LNCaP clone FGC (cell line): ENCODE measurements at regions not wholly inside any gene's neighbourhood (a gene's known extent, or its start where the extent isn't known, plus 50 kb on each side); places are given as distances from the start of the nearest gene placed in this dataset.

Source experiments
- DNase-seq: peaks from one replicate; pipeline ENCODE4 v3.0.0-alpha.2; 2011; ENCODE audit warnings: low read depth
- H3K4me3 ChIP-seq: 2 replicates; pipeline ENCODE4 v1.5.1; 2011; ENCODE audit warnings: mild to moderate bottlenecking, low read depth, low read length, control low read depth
- CTCF ChIP-seq: IDR thresholded peaks from 2 replicates; pipeline ENCODE4 v1.5.1; 2012; ENCODE audit warnings: mild to moderate bottlenecking; ENCODE audit not compliant: control insufficient read depth, insufficient read depth; ENCODE audit errors: extremely low read depth

- DNase-seq = no peak
- H3K4me3 ChIP-seq = no peak overlapping the region
- TF ChIP-seq CTCF = no peak
These were observed 78.5 kb upstream of the FZD10 start for GRCh38 chr12:130083734-130084133.

- no peak overlapping the region for H3K4me3 ChIP-seq
- no peak for TF ChIP-seq CTCF
- DNase-seq = no peak
These were observed 77.9 kb upstream of the FZD10 start for GRCh38 chr12:130084359-130084758.

- DNase-seq = no peak
- H3K4me3 ChIP-seq = no peak overlapping the region
- no peak for TF ChIP-seq CTCF
These were observed 76.0 kb upstream of the FZD10 start for GRCh38 chr12:130086248-130086647.

- no peak for DNase-seq
- TF ChIP-seq CTCF = no peak
These were observed 75.5 kb upstream of the FZD10 start for GRCh38 chr12:130086797-130087196.

GRCh38 chr12:130087222-130087621 is 75.0 kb upstream of the FZD10 start:
- TF ChIP-seq CTCF = no peak
- H3K4me3 ChIP-seq = no peak overlapping the region
- no peak for DNase-seq

More at GRCh38 chr12:130086797-130087196, 75.5 kb upstream of the FZD10 start:
- H3K4me3 ChIP-seq = no peak overlapping the region

GRCh38 chr12:130088504-130088903 is 73.8 kb upstream of the FZD10 start:
- no peak for DNase-seq
- TF ChIP-seq CTCF = no peak

GRCh38 chr12:130090542-130090941 is 71.7 kb upstream of the FZD10 start:
- no peak for DNase-seq
- no peak overlapping the region for H3K4me3 ChIP-seq
- no peak for TF ChIP-seq CTCF

More at GRCh38 chr12:130088504-130088903, 73.8 kb upstream of the FZD10 start:
- H3K4me3 ChIP-seq = no peak overlapping the region
